GM18499 (cell line): ENCODE measurements at regions not wholly inside any gene's neighbourhood (a gene's known extent, or its start where the extent isn't known, plus 50 kb on each side); places are given as distances from the start of the nearest gene placed in this dataset.

ENCODE experiments used
- ATAC-seq: cut with Tn5 transposase; IDR thresholded peaks from one replicate; pipeline ENCODE4 v1.9.1; 2021; ENCODE audit warnings: moderate number of reproducible peaks; ENCODE audit not compliant: insufficient read depth, unreplicated experiment

- ATAC-seq = no peak
Measured at GRCh38 chr2:42944779-42945415, 152.5 kb upstream of the HAAO start.

DNA sequence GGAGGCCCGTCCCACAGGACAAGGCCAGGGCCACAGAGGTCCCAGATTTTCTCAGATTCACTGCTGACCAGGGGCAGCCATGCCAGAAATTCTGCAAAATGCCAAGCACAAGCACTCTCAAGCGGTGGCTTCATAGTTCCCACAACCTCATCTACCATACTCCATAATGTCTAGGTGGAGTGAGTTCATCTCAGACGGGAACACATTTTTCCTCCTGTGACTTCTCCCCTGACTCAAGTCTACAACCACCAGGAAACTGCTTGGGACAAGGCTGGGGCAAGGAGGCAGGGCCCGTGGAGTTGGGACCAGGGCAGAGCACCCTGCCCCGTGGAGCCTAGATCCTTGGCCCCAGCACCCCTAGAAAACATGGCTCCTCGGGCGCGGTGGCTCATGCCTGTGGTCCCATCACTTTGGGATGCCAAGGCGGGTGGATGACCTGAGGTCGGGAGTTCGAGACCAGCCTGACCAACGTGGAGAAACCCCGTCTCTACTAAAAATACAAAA lies 150.7 kb upstream of the HAAO start:
- no peak for ATAC-seq

- no peak for ATAC-seq
Measured at GRCh38 chr2:42942214-42942989, 150.0 kb upstream of the HAAO start.

DNA sequence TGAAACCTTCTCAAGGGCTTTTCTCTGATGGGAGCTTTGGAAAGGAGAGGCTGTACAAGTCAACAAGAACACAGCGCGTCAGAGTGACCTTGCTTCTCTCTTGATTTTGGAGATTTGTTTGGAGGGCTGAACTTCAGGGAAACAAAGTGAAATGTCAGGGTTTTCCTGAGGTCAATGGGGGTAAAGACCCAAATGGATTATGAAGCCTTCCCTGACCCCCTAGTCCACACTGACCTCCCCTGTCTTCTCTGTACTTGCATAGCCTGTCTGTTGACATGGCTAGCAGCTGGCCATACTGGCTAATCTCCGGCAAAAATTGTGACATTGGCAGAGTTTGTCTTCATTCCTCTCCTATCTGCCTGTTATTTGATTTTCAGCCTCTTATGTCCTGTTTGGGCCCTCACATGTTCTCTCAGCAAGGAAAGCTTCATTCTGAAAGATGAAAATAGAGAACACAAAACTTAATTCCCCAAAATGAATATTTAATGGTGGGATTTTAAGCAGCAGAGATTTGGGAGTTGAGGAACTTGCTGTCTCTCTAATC lies 149.3 kb upstream of the HAAO start:
- no peak for ATAC-seq

GRCh38 chr2:42939411-42940206 lies 147.2 kb upstream of the HAAO start:
- no peak for ATAC-seq

GRCh38 chr2:42938671-42939370 lies 146.4 kb upstream of the HAAO start:
- no peak for ATAC-seq

GRCh38 chr2:42937171-42937875 lies 144.9 kb upstream of the HAAO start:
- ATAC-seq = no peak

GRCh38 chr2:42935692-42936671 lies 143.6 kb upstream of the HAAO start:
- ATAC-seq = no peak

GRCh38 chr2:42934580-42935186 lies 142.3 kb upstream of the HAAO start:
- ATAC-seq = no peak

- no peak for ATAC-seq
Measured at GRCh38 chr2:42933824-42934254, 141.5 kb upstream of the HAAO start.

DNA sequence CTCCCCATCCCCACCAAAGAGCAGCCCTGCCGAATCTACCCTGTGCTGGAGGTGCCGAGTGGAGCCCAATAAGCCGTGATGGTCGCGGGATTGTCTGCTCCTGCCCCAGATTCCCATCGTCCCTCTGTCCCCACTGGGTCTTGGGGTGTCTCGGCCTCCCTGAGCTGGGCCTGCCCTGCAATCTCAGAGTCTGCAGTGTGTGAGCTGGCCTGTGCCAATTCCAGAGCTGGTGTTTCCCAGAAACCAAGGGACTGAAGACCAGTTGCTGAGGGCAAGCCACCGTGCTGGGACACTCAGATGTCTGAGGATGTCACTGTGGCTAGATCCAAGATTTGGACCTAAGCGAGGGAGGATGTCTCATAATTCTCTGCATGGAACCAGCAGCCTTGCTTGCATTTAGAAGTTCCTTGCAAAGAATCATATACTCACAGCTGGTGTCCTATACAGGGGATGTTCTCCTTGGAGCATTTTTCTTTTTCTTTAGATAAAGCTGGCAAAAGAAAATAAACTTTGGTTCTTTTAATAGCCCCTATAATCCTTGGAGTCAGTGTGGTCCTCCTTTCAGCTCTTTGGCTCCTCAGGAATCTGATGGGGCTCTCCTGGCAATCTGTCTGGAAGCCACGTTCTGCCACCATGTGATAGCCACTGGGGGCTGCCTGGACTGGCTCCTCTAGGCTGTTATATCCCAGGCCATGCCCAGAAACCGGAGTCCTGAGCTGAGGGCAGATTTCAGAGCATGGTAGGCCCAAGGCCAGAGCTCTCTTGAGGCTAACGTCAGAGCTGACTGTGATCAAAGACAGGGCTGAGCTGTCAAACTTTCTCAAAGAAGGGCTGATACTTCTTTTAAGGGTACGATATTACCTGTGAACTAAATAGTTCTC lies 140.1 kb upstream of the HAAO start:
- no peak for ATAC-seq

GRCh38 chr2:42931818-42932195 lies 139.4 kb upstream of the HAAO start:
- no peak for ATAC-seq

DNA sequence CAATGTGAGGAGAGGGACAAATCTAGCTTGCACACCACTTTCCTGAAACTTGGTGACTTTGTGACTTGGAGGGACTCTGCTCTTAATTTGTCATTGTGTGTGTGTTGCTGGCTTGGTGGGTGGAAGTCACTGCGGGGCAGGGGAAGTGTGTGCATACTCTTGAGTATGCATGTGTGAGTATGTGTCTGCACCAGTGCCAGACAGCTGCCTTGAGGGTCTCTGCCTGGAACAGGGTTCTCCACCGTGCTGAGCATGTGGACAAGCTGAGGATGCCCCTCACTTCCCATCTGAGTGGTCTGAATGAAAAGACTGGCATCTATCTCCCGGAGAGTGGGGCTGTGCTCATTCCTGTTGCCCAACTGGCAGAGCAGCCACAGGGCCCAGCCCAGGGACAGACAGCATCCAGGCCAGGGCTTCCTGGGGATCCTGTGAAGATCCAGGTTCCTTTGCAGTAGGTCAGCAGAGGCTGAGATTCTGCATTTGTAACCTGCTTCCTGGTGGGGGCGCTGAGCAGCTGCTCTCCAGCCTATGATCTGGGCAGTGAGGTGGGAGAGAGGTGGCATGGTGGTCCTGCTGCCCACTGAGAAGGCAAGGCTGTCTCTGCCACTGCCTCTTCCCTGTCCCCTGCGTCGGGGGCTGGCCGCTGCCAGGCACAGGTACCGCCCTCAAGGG lies 138.9 kb upstream of the HAAO start:
- no peak for ATAC-seq

DNA sequence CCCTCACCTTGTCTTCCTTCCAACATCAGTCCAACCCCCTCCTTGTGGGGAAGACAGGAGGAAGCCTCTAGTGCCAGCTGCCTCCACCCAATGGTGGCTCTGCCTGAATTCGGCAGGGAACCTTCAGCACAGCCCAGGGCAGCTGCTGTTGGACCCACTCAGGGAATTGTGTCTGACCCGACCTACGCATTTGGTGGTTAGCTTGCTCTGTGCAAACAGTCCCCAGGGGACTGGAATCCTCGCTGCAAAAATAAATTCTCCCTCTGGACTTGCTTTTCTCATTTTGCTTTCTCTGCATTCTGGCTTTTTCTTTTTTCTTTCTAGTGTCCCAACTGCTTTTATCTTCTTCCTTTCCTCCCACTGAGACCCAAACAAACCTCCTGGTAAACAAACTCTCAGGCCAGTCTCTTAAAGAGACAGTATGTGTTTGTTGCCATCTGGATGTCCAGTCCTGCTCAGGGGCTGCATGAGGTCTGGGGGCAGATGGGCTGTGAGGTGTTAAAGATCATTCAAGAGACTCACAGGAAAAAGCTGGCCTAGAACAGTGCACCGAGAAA lies 137.7 kb upstream of the HAAO start:
- ATAC-seq = no peak

DNA sequence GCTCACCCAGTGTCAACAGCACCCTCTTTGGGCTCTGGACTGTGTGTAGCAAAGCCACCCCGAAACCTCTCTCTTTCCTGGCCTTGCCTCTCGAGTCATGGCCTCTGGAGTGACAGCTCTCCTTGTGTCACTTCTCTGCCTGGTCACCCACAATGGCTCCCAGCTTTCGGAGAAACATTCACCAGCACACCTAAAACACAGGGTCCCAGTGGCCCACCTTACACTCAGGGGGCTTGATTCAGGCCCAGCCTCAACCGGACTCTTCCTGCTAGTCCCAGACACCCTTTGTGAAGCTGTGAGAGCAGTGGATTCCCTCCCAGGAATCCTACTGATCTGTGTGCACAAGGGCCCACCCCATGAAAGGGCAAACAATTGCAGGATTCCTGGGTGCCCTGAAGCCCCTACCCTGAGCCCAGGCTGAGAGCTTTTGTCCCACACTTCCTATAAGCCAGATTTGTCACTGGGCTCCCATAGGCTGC lies 137.2 kb upstream of the HAAO start:
- ATAC-seq = no peak
